GM12878 (cell line): ENCODE measurements at regions not wholly inside any gene's neighbourhood (a gene's known extent, or its start where the extent isn't known, plus 50 kb on each side); places are given as distances from the start of the nearest gene placed in this dataset.

Experiments
- ATAC-seq: fragments of 200-7000 bp; cut with Tn5 transposase; 3 replicates; pipeline ENCODE4 v1.9.1; 2020; ENCODE audit warnings: mild to moderate bottlenecking, moderate library complexity
- BruUV-seq: library from RNA; stranded (reverse); fragments of 400-500 nt; replicated peaks from 2 replicates; lab custom pipeline; 2021; lab: Mats Ljungman, UMichigan
- CTCF ChIA-PET: fragments of 300-600 bp; sonication (Branson Sonifier 250); formaldehyde crosslinking; extraction: SDS; loops from one replicate; lab custom pipeline; 2021; ENCODE audit warnings: inconsistent platforms; lab: Yijun Ruan, JAX
- POLR2A ChIA-PET: fragments of 350-600 bp; formaldehyde crosslinking; extraction: SDS; loops from one replicate; lab custom pipeline; 2021; ENCODE audit warnings: inconsistent platforms; lab: Charles Lee
- RAD21 ChIA-PET: fragments of 300-600 bp; sonication (Branson Sonifier 250); formaldehyde crosslinking; loops from one replicate; lab custom pipeline; 2023; ENCODE audit warnings: antibody characterized with exemption; ENCODE audit not compliant: unreplicated experiment; lab: Charles Lee
- SMC1A ChIA-PET: fragments of 300-600 bp; sonication (Branson Sonifier 250); formaldehyde crosslinking; loops from one replicate; lab custom pipeline; 2023; ENCODE audit not compliant: unreplicated experiment, uncharacterized antibody; lab: Charles Lee
- DNase-seq: peaks from one replicate; pipeline ENCODE4 v3.0.0-alpha.2; 2011; ENCODE audit warnings: low read depth, low spot score
- FAIRE-seq: peaks from 3 replicates; lab custom pipeline; 2011; peaks lifted over from hg19 to GRCh38; lab: Jason Lieb, UNC
- H2AFZ ChIP-seq: 2 replicates; pipeline ENCODE4 v1.6.0; 2011; ENCODE audit warnings: low read depth, low read length, control low read depth; ENCODE audit not compliant: control insufficient read depth
- H3K27ac ChIP-seq: 2 replicates; pipeline ENCODE4 v1.5.1; 2011; ENCODE audit warnings: control low read depth; ENCODE audit not compliant: control insufficient read depth, insufficient read depth
- H3K27me3 ChIP-seq, 2 experiments: replicated peaks in 1 of 2; 2 replicates each; pipeline versions ENCODE4 v1.6.0 to v1.6.1; 2011; ENCODE audit warnings: low read length in 1 of 2; ENCODE audit not compliant: control insufficient read depth in 2 of 2, insufficient read depth in 2 of 2
- H3K36me3 ChIP-seq, 2 experiments: 2 replicates each; pipeline ENCODE4 v1.5.1; 2011; ENCODE audit warnings: low read length in 1 of 2; ENCODE audit not compliant: control insufficient read depth in 2 of 2, insufficient read depth in 2 of 2
- H3K4me1 ChIP-seq: 2 replicates; pipeline ENCODE4 v1.6.1; 2011; ENCODE audit warnings: mild to moderate bottlenecking, low read length, moderate library complexity, mixed read lengths; ENCODE audit not compliant: control insufficient read depth, insufficient read depth
- H3K4me2 ChIP-seq: 2 replicates; pipeline ENCODE4 v1.6.0; 2011; ENCODE audit warnings: control low read depth; ENCODE audit not compliant: control insufficient read depth, insufficient read depth
- H3K4me3 ChIP-seq: fragments of 200-600 bp; sonication (generic); 2 replicates; pipeline ENCODE4 v1.5.1; 2016
- H3K79me2 ChIP-seq: 2 replicates; pipeline ENCODE4 v1.6.0; 2011; ENCODE audit warnings: low read length; ENCODE audit not compliant: control insufficient read depth, insufficient read depth
- H3K9ac ChIP-seq: 2 replicates; pipeline ENCODE4 v1.8.0; 2011; ENCODE audit warnings: low read length, control low read depth, mixed read lengths; ENCODE audit not compliant: control insufficient read depth, insufficient read depth
- H3K9me3 ChIP-seq: replicated peaks from 3 replicates; pipeline ENCODE4 v1.5.1; 2011; ENCODE audit warnings: mild to moderate bottlenecking, low read length; ENCODE audit not compliant: control insufficient read depth, insufficient read depth
- H4K20me1 ChIP-seq: 2 replicates; pipeline ENCODE4 v1.6.0; 2011; ENCODE audit not compliant: control insufficient read depth, insufficient read depth
- BHLHE40 ChIP-seq, 2 experiments: fragments of 450-650 bp in 1 of 2; IDR thresholded peaks; 2 replicates each; pipeline ENCODE4 v1.6.1; 2011 to 2017; ENCODE audit warnings: low read depth in 2 of 2, borderline replicate concordance in 1 of 2, improper control_type of control experiment in 1 of 2, low read length in 1 of 2, mild to moderate bottlenecking in 1 of 2
- BRCA1 ChIP-seq: IDR thresholded peaks from 2 replicates; pipeline ENCODE4 v1.6.1; 2011; ENCODE audit warnings: low read depth, low read length, improper control_type of control experiment
- E2F8 ChIP-seq: fragments of 450-650 bp; IDR thresholded peaks from 2 replicates; pipeline ENCODE4 v1.6.1; 2018; ENCODE audit warnings: mild to moderate bottlenecking, low read depth, moderate library complexity; ENCODE audit not compliant: partially characterized antibody
- EP300 ChIP-seq, 2 experiments: fragments of 150-350 bp in 1 of 2; IDR thresholded peaks; 2 replicates each; pipeline ENCODE4 v1.6.1; 2011 to 2012; ENCODE audit warnings: low read depth in 2 of 2, low read length in 2 of 2, borderline replicate concordance in 1 of 2, improper control_type of control experiment in 1 of 2, inconsistent platforms in 1 of 2; ENCODE audit not compliant: control insufficient read depth in 1 of 2
- IKZF2 ChIP-seq, 2 experiments: fragments of 450-650 bp; IDR thresholded peaks; 2 replicates each; pipeline ENCODE4 v1.6.1; 2017; ENCODE audit warnings: mild to moderate bottlenecking in 2 of 2, moderate library complexity in 2 of 2
- MAX ChIP-seq: IDR thresholded peaks from 2 replicates; pipeline ENCODE4 v1.6.1; 2012; ENCODE audit warnings: low read depth, low read length, improper control_type of control experiment
- MLLT1 ChIP-seq: fragments of 450-650 bp; IDR thresholded peaks from 2 replicates; pipeline ENCODE4 v1.6.1; 2016; ENCODE audit warnings: mild to moderate bottlenecking
- NBN ChIP-seq: fragments of 450-650 bp; IDR thresholded peaks from 2 replicates; pipeline ENCODE4 v1.6.1; 2016
- PAX5 ChIP-seq: IDR thresholded peaks from 2 replicates; pipeline ENCODE4 v1.6.1; 2011; ENCODE audit warnings: low read depth, low read length, borderline replicate concordance
- RAD21 ChIP-seq: IDR thresholded peaks from 2 replicates; pipeline ENCODE4 v1.6.1; 2011; ENCODE audit warnings: mild to moderate bottlenecking, low read depth, low read length, moderate library complexity; ENCODE audit not compliant: insufficient read depth
- SIX5 ChIP-seq: IDR thresholded peaks from 2 replicates; pipeline ENCODE4 v1.6.1; 2011; ENCODE audit warnings: mild to moderate bottlenecking, low read depth, low read length, moderate library complexity; ENCODE audit not compliant: severe bottlenecking
- SPI1 ChIP-seq: IDR thresholded peaks from 2 replicates; pipeline ENCODE4 v1.6.1; 2011; ENCODE audit warnings: low read depth, mild to moderate bottlenecking, low read length, moderate library complexity, borderline replicate concordance; ENCODE audit not compliant: insufficient read depth
- ZNF687 ChIP-seq: fragments of 450-650 bp; IDR thresholded peaks from 2 replicates; pipeline ENCODE4 v1.6.1; 2017; ENCODE audit warnings: mild to moderate bottlenecking, moderate library complexity
- ZZZ3 ChIP-seq: IDR thresholded peaks from 2 replicates; pipeline ENCODE4 v1.6.1; 2011; ENCODE audit warnings: low read depth; ENCODE audit not compliant: control insufficient read depth, insufficient read length
- WGBS: methylation state at CpG from one replicate; pipeline ENCODE4 v1.1.6; 2016; ENCODE audit warnings: low lambda C conversion rate; ENCODE audit not compliant: insufficient replicate concordance, insufficient coverage; ENCODE audit errors: missing lambda C conversion rate; 5-methylcytosine and 5-hydroxymethylcytosine counted together
- in situ Hi-C: fragments of 300-500 bp; cut with MboI; formaldehyde crosslinking; loops from 9 replicates; pipeline ENCODE4 v1.14.3; 2018; ENCODE audit warnings: mixed read lengths
- intact Hi-C: fragments of 100-400 bp; cut with micrococcal nuclease; formaldehyde crosslinking; loops from one replicate; pipeline ENCODE4 v1.14.2; 2022; ENCODE audit not compliant: unreplicated experiment

- no peak for TF ChIP-seq ZNF687
These were observed 64.0 kb upstream of the ASB17 start (continued) for GRCh38 chr1:75996196-75996595.

- SMC1A ChIA-PET, result interaction anchor here (0.8 to 1.3 kb wide), 3 partner anchors 16 to 91 kb away, joined by 3 to 4 read pairs (median 3); no protein-coding TSS in a partner anchor
- ATAC-seq (no peak), DNase-seq (no peak), FAIRE-seq (no peak)
- Histone ChIP-seq H3K36me3 (no peaks in the 10 kb centered on the region), H3K4me3 (no peak overlapping the region), H3K27ac (no peak overlapping the region), H2AFZ (no peak overlapping the region), H3K9ac (no peak overlapping the region), H3K79me2 (no peaks in the 10 kb centered on the region), H3K9me3 (no peaks in the 10 kb centered on the region; the same call in 2 of the 3 replicates), H3K4me2 (no peak overlapping the region), H4K20me1 (no peaks in the 10 kb centered on the region), H3K27me3 (no peaks in the 10 kb centered on the region), H3K4me1 (no peaks in the 10 kb centered on the region)
- CTCF ChIA-PET, result interaction anchor here (1.7 kb wide), 1 partner anchor 31 kb away, joined by 6 read pairs; no protein-coding TSS in a partner anchor
- WGBS, result 49% methylated on average over 2 of the region's 2 CpGs
- in situ Hi-C loops, result no loop called here
- no TSS peak for BruUV-seq
- RAD21 ChIA-PET, result no interaction called here
- POLR2A ChIA-PET, result no interaction called here
- intact Hi-C loops, result no loop called here
- TF ChIP-seq RAD21, result no peak
- no peak for TF ChIP-seq EP300 (IDR thresholded peaks at IDR 0.05; ENCODE audit: borderline replicate concordance in 1 of 2, control insufficient read depth in 1 of 2, low read depth in 2 of 2, low read length in 2 of 2)
- TF ChIP-seq IKZF2 (IDR thresholded peaks at IDR 0.05), result no peak
- no peak for TF ChIP-seq E2F8
- no peak for TF ChIP-seq PAX5
- TF ChIP-seq SPI1, result no peak
- TF ChIP-seq MLLT1, result no peak
- no peak for TF ChIP-seq SIX5
- no peak for TF ChIP-seq BHLHE40 (IDR thresholded peaks at IDR 0.05; ENCODE audit: borderline replicate concordance in 1 of 2, low read depth in 2 of 2, low read length in 1 of 2)
- no peak for TF ChIP-seq MAX
- TF ChIP-seq ZZZ3, result no peak
- TF ChIP-seq BRCA1, result no peak
- no peak for TF ChIP-seq NBN
These were observed 66.8 kb upstream of the ASB17 start for GRCh38 chr1:75999034-75999433.
